ENCODE measurements at regions not wholly inside any gene's neighbourhood (a gene's known extent, or its start where the extent isn't known, plus 50 kb on each side); places are given as distances from the start of the nearest gene placed in this dataset.

GRCh38 chr12:107366322-107366721 lies 273.0 kb upstream of the CRY1 start:
- TF ChIP-seq, protein P1, sequence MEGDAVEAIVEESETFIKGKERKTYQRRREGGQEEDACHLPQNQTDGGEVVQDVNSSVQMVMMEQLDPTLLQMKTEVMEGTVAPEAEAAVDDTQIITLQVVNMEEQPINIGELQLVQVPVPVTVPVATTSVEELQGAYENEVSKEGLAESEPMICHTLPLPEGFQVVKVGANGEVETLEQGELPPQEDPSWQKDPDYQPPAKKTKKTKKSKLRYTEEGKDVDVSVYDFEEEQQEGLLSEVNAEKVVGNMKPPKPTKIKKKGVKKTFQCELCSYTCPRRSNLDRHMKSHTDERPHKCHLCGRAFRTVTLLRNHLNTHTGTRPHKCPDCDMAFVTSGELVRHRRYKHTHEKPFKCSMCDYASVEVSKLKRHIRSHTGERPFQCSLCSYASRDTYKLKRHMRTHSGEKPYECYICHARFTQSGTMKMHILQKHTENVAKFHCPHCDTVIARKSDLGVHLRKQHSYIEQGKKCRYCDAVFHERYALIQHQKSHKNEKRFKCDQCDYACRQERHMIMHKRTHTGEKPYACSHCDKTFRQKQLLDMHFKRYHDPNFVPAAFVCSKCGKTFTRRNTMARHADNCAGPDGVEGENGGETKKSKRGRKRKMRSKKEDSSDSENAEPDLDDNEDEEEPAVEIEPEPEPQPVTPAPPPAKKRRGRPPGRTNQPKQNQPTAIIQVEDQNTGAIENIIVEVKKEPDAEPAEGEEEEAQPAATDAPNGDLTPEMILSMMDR (IDR thresholded peaks at IDR 0.05; ENCODE audit: insufficient read depth, low read length): no peak
- no peak for TF ChIP-seq GABPA (IDR thresholded peaks at IDR 0.05; ENCODE audit: low read depth)

Data from HL-60 (cell line).